Right lobe of liver (tissue), 4 donors: ENCODE measurements at regions not wholly inside any gene's neighbourhood (a gene's known extent, or its start where the extent isn't known, plus 50 kb on each side); places are given as distances from the start of the nearest gene placed in this dataset.

ENCODE experiments used
- POLR2A ChIP-seq: fragments of 450-650 bp; IDR thresholded peaks from one replicate; pipeline ENCODE4 v1.6.1; 2017; ENCODE audit warnings: antibody characterized with exemption, mild to moderate bottlenecking
- TF ChIP-seq, protein P1 (sequence below), 4 donors: fragments of 200-600 bp in 3 of 4; fragments of 450-650 bp in 1 of 4; IDR thresholded peaks; one replicate each; pipeline versions ENCODE4 v1.5.1 to v1.8.0; 2016 to 2022; ENCODE audit warnings: antibody characterized with exemption in 4 of 4, mild to moderate bottlenecking in 2 of 4
- donor health status: DM: no; HTN: no; CAD: no.
- donor health status: DM: no; HTN: no; CAD: no.
- donor health status: DM: no; HTN: yes; CAD: no.

DNA sequence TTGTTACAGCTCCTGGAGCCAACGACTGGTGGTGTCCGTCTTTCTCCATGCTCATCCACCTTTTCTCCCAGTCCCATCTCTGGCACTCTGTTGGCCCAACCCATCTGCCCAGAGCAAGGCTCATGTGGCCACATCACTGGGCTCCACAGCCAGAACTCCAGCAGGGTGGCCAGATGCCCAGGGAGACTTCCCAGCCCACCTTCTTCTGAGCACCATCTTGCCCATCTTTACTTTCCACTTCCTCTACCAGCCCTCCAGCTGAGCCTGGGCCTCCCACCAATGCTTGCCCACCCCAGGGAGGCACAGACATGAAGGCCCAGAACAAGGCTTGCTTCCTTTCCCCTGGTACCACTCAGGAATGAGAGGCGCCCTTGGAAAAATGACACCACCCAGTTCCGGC is 116.8 kb downstream of the BUD13 start:
- TF ChIP-seq, protein P1, sequence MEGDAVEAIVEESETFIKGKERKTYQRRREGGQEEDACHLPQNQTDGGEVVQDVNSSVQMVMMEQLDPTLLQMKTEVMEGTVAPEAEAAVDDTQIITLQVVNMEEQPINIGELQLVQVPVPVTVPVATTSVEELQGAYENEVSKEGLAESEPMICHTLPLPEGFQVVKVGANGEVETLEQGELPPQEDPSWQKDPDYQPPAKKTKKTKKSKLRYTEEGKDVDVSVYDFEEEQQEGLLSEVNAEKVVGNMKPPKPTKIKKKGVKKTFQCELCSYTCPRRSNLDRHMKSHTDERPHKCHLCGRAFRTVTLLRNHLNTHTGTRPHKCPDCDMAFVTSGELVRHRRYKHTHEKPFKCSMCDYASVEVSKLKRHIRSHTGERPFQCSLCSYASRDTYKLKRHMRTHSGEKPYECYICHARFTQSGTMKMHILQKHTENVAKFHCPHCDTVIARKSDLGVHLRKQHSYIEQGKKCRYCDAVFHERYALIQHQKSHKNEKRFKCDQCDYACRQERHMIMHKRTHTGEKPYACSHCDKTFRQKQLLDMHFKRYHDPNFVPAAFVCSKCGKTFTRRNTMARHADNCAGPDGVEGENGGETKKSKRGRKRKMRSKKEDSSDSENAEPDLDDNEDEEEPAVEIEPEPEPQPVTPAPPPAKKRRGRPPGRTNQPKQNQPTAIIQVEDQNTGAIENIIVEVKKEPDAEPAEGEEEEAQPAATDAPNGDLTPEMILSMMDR (IDR thresholded peaks at IDR 0.05): no peak
- TF ChIP-seq POLR2A: no peak
